NB4 (cell line): ENCODE measurements at regions not wholly inside any gene's neighbourhood (a gene's known extent, or its start where the extent isn't known, plus 50 kb on each side); places are given as distances from the start of the nearest gene placed in this dataset.

Experiments
- DNase-seq: peaks from one replicate; pipeline ENCODE4 v3.0.0; 2010; ENCODE audit warnings: low read depth
- H3K4me3 ChIP-seq: one replicate; pipeline ENCODE4 v1.5.1; 2011; ENCODE audit warnings: mild to moderate bottlenecking, low read depth, low read length, moderate library complexity
- MYC ChIP-seq: IDR thresholded peaks from 2 replicates; pipeline ENCODE4 v1.6.1; 2011; ENCODE audit warnings: low read depth, low read length
- POLR2A ChIP-seq: IDR thresholded peaks from 2 replicates; pipeline ENCODE4 v1.6.1; 2011; ENCODE audit warnings: mild to moderate bottlenecking; ENCODE audit not compliant: insufficient read length; ENCODE audit errors: extremely low read depth
- TF ChIP-seq, protein P1 (sequence below): IDR thresholded peaks from 2 replicates; pipeline ENCODE4 v1.6.1; 2011; ENCODE audit warnings: low read depth, low read length
- TF ChIP-seq, protein P2 (sequence below): IDR thresholded peaks from one replicate; pipeline ENCODE4 v1.5.1; 2012; ENCODE audit warnings: low read depth, low read length

DNA sequence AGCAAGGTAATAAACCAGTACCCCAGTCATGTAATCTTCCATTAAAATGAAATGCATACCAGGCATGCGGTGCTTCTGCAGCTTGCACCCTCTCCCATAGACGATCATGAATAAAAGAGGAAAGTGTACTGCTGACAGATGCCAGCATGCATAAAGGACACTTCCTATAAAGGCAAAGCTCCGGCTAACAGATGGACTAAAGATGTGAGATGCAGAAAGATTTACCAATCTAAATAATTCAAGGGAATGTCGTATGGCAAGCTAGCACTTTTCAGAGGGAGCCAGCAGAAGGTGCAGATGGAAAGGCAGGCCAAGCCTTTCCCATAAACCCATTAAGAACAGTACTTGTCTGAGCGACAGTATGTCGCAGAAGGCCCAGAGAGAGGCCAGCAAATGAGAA, 542.0 kb downstream of the NUF2 start:
- no peak overlapping the region for H3K4me3 ChIP-seq
- DNase-seq: no peak
- no peak for TF ChIP-seq POLR2A
- TF ChIP-seq, protein P1, sequence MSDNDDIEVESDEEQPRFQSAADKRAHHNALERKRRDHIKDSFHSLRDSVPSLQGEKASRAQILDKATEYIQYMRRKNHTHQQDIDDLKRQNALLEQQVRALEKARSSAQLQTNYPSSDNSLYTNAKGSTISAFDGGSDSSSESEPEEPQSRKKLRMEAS: no peak
- TF ChIP-seq MYC: no peak
- TF ChIP-seq, protein P2, sequence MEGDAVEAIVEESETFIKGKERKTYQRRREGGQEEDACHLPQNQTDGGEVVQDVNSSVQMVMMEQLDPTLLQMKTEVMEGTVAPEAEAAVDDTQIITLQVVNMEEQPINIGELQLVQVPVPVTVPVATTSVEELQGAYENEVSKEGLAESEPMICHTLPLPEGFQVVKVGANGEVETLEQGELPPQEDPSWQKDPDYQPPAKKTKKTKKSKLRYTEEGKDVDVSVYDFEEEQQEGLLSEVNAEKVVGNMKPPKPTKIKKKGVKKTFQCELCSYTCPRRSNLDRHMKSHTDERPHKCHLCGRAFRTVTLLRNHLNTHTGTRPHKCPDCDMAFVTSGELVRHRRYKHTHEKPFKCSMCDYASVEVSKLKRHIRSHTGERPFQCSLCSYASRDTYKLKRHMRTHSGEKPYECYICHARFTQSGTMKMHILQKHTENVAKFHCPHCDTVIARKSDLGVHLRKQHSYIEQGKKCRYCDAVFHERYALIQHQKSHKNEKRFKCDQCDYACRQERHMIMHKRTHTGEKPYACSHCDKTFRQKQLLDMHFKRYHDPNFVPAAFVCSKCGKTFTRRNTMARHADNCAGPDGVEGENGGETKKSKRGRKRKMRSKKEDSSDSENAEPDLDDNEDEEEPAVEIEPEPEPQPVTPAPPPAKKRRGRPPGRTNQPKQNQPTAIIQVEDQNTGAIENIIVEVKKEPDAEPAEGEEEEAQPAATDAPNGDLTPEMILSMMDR: no peak

DNA sequence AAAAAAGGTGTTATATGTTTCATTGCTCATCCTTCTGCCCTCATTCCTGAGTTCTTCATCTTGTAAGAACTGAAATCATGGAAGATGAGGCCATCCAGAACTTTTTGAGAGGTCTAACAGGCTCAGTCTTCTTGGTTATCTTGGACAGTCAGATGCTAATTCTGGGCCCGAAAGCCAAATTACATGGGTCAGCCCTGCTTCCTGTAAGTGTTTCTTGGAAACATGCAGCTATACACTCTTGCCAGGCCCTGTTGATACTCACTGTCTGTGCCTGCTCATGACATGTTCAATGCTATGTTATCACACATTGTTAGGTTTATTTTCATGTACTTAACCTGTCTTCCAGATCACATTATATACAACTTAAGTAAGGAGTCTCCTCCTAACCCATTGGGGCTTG, 542.5 kb downstream of the NUF2 start:
- DNase-seq: no peak
- H3K4me3 ChIP-seq: no peak overlapping the region
- TF ChIP-seq, protein P2: no peak
- no peak for TF ChIP-seq MYC
- TF ChIP-seq POLR2A: no peak
- TF ChIP-seq, protein P1: no peak

DNA sequence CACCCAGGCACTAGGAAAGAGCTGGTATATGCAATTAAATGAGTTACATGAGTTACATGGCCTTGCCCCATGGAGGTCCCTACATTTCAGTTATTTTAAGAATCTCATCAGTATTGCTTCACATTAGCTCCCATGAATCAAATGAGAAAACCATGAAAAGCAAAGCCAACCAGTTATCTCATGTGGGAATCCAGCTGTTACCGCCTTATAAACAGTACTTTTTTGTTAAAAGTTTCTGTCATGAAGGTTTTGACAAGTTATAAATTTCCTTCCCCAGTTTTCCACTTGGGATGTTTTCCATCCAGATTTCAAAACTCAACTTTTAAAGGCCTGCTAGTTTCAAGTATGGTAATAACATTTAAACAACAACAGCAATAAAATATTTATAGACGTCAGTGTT, 544.8 kb downstream of the NUF2 start:
- DNase-seq: no peak
- TF ChIP-seq POLR2A (no peak), MYC (no peak)
- TF ChIP-seq, protein P2: no peak
- TF ChIP-seq, protein P1: no peak
- no peak overlapping the region for H3K4me3 ChIP-seq

DNA sequence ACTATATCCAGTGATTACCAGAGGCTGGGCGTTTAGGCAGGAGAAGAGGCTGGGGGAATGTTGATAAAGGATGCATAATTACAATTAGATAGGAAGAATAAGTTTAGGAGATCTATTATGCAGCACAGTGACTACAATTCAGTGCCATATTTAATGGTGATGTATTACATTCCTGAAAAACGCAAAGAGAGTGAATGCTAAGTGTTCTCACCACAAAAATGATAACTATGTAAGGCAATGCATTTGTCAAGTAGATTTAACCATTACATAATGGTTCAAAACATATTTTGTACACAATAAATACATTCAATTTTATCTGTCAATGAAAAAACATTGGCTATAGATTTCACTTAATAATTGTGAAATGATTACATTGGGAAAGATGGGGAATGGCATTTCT, 548.9 kb downstream of the NUF2 start:
- DNase-seq: no peak
- no peak overlapping the region for H3K4me3 ChIP-seq
- TF ChIP-seq, protein P2: no peak
- no peak for TF ChIP-seq MYC
- no peak for TF ChIP-seq POLR2A
- TF ChIP-seq, protein P1: no peak

DNA sequence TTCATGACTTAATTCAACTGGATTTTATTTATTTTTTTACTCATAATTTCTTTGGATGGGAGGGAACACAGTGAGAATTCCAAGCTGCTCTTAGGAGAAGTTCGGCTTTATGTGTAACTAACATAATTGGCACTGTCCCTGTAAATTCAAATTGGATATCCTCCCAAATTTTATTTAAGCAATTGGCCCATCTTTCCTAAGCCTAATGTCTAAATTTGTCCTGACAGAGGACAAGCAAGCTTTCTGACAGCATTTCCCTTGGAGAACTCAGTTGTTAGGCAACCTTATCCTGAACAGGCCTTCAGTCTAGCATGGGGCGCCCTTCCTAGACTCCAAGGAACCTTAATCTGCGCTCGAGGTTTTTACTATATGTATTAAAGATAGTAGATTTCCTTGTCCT, 550.3 kb downstream of the NUF2 start:
- DNase-seq: no peak
- TF ChIP-seq POLR2A (no peak), MYC (no peak)
- TF ChIP-seq, protein P1: no peak
- TF ChIP-seq, protein P2: no peak
- H3K4me3 ChIP-seq: no peak overlapping the region

DNA sequence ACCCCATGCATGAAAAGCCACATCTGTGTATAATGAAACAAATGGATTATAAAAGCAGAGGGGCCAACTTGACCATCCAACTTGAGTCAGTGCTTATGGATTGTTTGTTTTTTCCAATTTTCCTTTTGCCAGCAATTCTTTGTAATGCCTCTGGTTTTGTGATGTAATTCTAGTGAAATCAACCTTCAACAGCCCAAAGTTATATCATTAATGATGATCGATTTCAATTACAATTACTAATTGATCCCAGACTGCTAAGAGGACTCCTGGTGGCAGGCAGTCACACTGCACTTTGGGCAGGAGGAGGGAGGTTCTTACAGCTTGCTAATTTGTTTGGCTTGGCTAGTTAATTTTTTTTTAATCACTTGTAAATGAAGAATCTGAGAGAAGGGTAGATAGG, 552.3 kb downstream of the NUF2 start:
- TF ChIP-seq POLR2A: no peak
- no peak for TF ChIP-seq MYC
- TF ChIP-seq, protein P1: no peak
- TF ChIP-seq, protein P2: peak; percentile 28
- H3K4me3 ChIP-seq: no peak overlapping the region
- no peak for DNase-seq
